HG03571 (cell line): ENCODE measurements at regions not wholly inside any gene's neighbourhood (a gene's known extent, or its start where the extent isn't known, plus 50 kb on each side); places are given as distances from the start of the nearest gene placed in this dataset.

Experiments used
- ATAC-seq: cut with Tn5 transposase; IDR thresholded peaks from one replicate; pipeline ENCODE4 v1.9.1; 2021; ENCODE audit not compliant: unreplicated experiment

DNA sequence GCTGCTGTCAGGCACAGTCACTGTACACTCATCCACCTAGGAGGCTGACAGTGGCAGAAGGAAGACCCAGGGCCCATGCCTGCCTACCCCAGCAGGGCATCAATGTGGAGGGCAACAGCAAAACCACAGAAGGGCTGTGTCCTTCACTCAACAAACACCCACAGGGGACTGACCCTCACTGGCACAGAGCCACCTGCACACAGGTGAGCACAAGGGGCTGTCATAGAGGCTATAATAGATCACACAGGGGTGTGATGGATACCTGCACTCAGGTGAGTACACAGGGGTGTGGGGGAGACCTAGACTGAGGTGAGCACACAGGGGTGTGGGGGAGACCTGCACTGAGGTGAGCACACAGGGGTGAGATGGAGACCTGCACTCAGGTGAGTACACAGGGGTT lies 132.8 kb upstream of the TCERG1L start:
- ATAC-seq, result no peak

DNA sequence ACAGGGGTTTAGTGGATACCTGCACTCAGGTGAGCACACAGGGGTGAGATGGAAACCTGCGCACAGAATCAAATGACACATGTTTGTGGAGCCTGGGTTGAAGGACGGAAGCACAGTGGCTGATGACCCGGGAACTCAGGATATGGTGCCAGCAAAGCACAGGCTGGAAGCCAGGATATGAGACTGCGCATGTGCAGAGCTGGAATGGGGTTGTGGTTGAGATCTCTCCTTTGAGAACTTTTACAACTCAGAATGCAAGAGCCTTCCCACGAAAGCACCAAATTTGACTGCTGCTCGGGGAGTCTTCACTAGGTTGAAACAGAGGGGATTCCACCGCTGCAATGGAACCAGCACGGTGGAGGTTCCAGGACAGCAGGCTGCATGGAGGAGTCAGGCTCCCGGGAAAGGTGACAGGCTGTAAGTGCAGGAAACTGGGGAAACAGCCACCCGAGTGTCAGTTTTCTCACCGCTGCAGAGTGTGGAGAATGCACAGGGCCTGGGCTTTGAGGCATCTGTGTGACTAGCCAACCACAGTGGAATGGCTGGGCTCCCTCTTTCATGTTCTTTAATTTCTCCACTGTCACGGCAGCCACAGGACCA lies 133.4 kb upstream of the TCERG1L start:
- ATAC-seq, result no peak

DNA sequence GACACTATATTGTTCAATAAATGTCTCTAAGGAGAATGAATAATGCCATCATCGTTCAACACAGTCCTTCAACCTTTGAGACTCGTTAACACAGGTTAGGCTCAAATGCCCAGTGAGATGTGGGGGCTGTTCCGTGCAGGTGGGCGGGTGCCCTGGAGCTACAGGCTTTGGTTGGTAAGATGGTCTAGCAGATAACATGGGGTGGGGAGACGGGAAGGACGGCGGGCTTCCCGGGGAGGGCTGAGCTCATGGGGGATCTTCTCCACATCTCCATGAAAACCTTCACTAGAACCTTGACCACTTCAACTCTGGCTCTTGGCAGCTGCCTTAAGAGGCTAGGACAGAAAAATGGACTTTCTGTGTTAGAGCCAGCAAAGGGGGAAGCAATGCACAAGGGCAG lies 134.1 kb upstream of the TCERG1L start:
- ATAC-seq, result no peak

DNA sequence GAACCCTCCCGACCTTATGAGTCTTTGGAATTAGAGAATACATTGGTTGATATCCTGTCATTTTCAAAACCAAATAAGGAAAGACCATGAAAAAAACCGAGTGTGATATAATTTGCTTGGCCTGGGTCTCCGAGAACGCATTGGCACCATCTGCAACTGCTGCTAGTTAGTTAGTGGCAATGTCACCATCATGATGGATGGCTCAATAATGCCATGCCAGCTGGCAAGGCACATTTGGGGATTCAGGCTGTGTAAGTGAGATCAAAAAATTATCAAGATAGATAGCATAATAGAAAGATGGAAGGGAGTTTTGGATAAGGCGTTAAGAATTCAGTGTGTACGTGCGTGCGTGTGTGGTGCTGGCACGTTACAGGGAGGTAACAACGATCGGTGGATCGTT lies 134.7 kb upstream of the TCERG1L start:
- ATAC-seq, result no peak

DNA sequence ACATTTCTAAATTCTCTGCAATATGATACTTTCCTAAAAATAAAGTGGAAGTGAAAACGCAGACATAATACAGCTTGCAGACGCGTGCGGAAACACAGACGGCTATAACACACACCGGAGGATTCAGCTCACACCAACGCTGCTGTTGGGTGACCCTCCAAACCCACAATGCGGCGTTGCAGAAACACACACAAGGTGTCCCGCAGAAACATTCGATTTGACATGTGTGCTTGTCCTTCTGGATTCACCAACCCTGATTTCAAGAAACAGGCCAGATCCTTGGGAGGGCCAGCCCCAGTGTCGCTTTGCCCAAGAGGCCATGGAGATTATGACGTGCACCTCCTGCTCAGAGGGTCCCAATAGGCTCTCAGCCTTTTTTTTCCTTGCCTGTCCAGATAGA lies 136.7 kb upstream of the TCERG1L start:
- ATAC-seq, result no peak

DNA sequence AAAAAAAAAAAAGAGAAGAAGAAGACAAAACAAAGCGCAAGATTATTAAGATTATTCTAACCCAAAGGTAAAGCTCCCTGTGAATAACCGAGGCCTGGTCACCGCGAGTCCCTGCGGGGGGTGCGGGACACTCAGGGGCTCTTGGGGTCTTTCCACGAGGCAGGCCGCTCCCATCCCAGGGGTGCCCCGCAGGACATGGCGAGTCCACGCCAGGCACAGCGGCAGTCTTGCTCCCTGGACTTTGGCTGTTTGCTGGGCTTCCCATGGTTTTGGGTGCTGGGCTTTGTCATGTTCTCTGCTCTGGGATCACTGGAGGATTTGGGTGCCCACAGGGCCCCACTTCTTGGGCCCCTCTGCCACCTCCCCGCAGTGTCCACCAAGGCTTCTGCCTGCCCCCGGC lies 137.4 kb upstream of the TCERG1L start:
- ATAC-seq, result no peak

DNA sequence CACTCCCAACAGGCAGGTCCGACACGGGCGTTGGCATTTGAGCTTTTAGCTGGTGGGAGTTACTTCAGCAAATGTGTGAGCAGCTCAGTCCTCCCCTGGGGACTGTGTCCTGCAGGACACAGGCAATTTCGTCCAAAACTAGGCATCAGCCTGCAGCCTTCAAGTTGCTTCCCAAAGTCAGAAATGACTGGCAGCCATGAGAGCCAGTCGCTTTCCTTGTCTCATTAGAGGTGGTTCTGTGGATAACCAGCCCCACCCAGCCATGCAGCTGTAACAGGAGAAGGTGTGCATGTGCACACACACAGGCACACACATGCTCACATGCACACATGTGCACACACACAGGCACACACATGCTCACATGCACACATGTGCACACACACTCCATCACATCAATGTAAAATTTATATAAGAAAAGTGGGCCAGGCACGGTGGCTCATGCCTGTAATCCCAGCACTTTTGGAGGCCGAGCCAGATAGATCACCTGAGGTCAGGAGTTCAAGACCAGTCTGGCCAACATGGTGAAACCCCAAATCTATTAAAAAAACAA lies 138.8 kb upstream of the TCERG1L start:
- no peak for ATAC-seq

DNA sequence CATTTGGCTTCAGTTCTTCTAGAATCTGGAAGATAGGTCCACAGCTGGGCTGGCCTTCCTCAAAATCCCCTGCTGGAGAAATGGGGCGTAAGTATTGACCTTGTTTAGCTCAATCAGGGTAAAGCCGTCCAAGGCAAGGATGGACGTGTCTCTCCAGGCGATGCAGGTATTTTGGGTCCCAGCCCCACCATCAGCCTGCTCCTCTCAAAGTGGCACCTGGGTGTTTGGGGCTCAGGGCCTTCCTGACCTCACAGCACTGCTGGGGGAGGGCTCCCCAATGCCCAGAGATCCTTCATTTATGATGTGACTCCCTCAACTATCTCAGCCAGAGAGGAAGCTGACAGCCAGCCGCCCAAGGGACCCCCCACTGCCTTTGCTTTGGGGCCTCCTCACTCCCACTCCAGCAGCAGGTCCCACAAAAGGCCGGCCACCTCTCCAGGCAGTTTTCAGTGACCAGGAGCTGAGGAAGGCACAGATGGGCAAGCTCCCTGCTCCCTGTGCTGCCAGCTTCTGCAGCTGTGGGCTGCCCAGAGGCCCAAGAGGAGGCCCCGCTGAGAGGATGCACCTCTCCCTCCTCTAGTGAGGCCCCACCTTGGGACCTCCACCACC lies 140.0 kb upstream of the TCERG1L start:
- no peak for ATAC-seq

DNA sequence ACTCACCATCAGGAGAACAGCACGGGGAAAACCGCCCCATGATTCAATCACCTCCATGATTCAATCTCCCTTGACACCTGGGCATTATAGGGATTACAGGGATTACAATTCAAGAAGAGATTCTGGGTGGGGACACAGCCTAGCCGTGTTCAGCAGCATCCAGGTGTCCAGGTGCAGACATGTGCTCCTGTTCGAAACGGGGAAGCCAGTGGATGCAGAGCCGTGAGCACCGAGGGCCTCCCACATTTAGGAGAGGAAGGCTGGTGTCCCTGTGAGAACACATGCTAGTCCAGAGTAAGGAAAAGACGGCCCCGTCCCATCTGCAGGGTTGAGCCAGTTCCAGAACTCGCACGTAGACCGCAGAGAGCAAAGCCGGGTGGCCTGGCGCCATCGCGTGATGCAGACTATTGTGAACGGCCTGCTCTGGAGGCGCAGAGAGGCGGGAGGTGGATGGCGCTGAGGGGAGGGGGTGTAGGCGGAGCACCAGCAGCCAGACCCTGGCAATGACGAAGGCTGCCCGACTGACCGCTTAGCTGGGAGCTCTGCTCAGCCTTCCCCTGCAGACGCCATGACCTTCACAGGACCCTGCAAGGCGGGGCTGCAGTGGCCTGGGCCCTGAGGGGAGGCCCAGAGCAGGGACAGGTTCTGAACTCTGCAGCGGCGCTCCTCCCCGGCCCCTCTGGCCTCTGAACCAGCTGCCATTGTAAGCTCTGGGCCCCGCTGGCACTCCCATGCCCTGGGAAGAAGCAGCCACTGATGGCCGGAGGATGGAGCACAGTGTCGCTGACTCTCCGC lies 141.6 kb upstream of the TCERG1L start:
- no peak for ATAC-seq

DNA sequence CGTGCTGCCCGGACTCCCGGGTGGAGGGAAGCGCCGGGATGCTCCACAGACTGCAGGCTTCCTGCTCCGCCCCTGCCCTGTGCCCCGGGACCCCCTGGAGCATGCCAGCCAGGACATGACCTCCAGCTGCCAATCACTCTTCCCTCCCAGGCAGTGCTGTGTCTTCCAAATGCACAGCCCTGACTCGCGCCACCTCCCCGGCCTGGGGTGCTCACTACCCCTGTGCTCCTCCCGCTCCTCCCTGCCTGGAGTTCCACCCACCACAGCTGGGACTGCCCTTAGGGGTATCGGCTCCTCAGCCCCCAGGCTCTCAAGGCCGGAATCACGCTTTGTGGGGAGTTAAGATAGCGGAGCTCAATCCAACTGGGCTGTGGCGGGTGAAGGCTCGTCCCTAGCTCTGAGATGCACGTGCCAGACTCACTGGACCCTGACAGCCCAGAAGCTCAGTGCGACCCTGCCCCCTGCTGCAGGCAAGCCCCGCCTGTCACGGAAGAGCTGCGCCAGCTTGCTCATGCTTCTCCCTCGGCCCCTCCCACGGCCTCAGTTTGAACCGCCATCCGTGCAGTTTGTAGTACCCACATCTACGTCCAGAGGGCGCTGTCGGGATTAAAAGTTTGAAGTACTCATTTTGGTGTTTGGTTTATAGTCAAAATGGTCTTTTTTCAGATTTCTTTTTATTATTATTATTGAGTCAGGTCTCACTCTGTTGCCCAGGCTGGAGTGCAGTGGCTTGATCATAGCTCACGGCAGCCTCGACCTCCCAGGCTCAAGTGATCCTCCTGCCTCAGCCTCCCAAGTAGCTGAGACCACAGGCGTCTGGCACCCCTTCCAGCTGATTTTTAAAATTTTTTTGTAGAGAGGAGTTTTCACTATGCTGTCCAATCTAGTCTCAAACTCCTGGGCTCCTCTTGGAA lies 142.5 kb upstream of the TCERG1L start:
- ATAC-seq, result no peak

DNA sequence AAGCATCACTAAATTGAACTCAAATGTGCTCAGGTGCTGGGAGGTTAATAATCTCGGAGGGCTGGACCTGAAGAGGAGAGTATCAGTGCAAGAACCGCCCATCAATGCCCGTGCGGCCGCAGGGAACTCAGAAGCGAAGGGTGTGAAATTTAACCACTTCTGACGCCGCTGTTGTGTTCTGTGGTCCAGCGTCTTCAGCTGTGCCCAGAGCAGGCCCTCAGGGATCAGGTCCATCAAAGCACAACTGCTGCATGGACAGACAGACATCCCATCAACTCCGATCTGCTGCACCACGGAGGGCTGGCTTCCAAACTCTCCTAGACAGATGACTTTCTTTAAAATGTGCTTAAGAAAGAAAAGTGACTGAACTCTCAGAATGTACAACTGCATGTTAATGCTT lies 144.9 kb upstream of the TCERG1L start:
- no peak for ATAC-seq

DNA sequence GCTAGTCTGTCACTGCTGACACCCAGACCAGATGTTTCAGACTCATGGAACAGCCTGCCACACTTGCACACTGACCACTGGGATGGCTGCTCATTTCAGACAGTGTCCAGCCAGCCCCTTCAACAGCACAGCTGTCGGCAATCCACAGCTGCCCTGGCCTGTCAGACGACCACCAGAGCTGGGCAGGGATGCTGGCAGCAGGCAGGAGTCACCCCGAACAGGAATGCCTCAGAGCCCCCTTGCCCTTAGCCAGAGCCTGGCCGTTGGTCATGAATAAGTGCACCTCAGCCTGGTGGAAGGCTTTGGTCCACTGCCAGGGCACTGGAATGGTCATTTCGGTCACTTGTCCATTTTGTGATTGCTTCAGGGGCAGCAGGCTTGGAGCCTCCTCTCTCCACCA lies 149.6 kb upstream of the TCERG1L start:
- no peak for ATAC-seq

DNA sequence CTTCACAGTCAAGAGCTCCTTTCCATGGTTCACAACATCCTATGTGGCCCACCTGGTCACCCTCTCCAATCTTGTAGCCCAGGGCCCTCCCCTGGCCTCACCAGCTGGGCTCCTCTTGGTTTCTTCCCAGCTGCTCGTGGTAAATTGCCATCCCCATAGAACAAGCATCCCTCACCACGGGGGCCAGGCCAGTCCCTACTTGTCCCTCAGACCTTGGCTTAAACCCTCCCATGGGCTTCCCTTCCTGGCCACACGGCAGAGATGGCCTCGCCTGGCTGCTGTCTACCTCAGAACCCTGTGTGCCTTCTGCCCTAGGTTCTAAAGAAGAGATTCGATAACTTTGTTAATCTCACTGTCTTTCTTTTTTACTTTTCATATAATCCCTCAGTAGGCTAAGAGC lies 153.3 kb upstream of the TCERG1L start:
- no peak for ATAC-seq

DNA sequence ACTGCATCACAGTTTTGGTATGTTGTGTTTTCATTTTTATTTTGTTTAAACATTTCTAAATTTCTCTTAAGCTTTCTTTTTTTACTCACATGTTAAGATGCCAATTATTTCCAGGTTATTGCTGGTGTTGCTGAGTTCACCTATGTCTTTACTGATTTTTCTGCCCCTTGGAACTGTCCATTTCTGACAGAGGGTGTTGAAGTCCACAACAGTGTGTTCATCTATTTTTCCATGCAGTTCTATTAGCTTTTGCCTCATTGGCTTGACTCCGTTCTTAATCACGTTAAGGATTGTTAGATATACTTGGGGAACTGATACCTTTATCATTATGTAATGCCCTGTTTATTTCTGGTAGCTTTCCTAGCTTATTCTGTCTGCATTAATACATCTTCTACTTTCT lies 158.0 kb upstream of the TCERG1L start:
- no peak for ATAC-seq

DNA sequence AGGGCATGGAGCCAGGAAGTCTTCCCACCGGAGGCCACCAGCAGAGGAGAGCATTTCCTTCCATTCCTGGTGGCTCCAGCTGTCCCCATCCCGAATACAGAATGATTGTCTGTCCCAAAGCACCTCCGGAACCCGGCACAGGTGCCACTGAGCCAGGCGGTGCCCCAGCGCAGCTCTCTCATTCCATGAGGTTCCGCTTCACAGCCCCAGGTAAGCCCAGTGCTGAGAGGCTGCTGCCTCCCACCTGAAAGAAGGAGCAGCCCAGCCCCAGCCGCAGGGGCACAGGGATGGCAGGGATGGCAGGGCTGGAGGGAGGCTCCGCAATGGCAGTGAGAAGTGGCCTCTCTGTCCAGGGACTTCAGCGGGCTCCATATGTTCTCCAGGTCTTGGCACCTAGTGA lies 162.1 kb upstream of the TCERG1L start:
- ATAC-seq, result no peak

DNA sequence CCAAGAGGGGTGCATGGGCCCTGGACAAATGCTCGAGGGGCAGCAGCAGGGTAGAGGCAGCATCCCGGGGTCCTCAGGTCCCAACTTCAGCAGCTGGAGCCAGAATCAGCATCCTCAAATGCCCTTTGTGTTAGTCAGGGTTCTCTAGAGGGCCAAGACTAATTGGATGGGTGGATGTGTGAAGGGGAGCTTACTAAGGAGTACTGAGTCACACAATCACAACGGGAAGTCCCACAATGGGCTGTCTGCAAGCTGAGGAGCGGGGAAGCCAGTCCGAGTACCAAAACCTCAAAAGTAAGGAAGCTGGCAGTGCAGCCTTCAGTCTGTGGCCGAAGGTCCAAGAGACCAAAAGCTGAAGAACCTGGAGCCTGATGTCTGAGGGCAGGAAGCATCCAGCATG lies 162.9 kb upstream of the TCERG1L start:
- no peak for ATAC-seq

DNA sequence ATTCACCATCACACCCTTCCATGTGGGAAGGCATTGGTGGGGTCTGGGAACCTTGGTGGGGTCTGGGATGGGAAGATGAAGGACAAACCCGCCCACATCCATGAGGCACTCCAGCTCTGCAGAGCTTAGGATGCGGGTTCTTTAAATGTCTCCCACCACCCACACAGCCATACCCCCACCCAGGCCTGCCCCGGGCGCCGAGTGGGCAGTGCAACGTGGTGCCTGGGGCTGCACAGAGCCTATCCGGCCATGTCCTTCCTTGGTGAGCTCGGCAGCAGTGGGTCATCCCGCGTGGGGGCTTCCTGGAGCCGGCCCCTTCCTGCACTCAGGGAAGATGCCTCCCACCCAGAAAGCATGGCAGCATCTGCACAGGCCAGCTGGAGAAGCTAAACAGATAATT lies 163.5 kb upstream of the TCERG1L start:
- no peak for ATAC-seq

DNA sequence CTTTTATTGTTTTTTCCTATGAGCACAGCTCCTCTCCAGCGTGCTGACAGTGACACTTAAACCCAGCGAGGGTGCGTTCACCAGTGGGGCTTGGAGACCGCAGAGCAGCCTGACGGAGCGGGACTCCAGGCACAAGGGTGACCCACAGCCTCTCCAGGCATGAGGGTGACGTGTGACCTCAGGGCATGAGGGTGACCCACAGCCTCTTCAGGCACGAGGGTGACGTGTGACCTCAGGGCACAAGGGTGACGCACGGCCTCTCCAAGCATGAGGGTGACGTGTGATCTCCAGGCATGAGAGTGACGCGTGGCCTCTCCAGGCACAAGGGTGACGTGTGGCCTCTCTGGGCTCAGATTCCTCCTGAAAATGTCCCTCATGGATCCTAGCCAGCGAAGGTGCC lies 164.3 kb upstream of the TCERG1L start:
- no peak for ATAC-seq

DNA sequence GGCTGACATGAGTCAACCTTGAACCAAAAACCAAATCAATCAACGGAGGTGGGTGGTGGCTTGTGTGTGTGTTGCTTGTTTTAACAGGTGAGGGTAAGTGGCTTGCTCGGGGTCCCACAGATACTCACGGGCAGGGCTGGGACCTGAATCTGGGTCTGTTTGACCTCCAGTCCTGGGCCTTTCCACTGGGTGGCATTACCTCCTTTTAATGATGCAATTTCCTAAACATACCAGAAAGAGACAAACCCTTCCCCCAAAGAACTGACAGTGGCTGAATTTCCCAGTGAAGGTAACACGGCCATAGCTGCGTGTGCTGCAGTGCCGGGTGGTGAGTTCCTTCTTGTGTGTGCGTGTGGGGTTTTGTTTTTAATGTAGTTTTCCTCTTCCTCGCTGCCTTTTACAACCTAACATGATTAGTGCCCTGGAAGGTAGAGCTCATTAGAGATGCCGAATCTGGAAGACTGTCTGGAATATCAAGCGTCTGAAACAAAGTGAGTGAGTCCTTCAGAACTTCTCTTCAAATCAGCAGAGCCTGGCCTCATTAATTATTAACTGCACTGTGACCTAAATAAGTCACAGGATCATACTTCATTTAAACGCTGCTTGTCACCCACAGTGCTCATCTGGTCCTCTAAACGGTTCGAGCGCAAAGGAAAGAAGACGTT lies 166.1 kb upstream of the TCERG1L start:
- ATAC-seq, result no peak

DNA sequence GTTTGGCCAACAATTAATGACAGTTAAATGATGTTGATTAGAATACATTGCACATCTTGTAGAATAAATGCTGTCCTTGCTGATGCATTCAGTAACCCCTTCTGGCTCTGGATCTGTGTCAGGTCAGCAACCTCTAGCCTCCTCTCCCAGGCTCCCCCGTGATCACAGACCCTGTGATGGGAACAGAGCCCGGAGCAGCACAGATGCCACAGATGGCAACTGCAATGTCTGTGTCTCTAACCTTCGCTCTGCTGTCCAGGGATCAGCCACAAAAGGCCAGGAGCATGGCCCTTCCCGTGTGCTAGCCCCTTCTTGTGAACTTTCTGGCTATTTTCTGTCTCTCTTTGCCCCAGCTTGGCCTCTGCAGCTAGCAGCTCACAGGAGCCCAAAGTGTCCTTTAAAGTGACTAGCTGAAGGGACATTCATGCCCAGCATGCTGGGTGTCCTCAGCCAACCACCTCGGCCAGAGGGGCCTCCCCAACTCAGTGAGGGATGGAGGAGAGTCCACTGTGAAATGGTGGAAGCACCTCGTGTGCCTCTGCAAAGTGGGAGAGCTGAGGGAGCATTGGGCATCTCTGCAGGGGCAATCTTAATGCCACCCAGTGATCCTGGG lies 167.0 kb upstream of the TCERG1L start:
- no peak for ATAC-seq
